ENCODE measurements at regions not wholly inside any gene's neighbourhood (a gene's known extent, or its start where the extent isn't known, plus 50 kb on each side); places are given as distances from the start of the nearest gene placed in this dataset.
"Not testable (repeated sequence)": the region's sequence is repeated elsewhere in the genome, so short reads cannot be mapped to it uniquely, and the experiment has no call there.

DNA sequence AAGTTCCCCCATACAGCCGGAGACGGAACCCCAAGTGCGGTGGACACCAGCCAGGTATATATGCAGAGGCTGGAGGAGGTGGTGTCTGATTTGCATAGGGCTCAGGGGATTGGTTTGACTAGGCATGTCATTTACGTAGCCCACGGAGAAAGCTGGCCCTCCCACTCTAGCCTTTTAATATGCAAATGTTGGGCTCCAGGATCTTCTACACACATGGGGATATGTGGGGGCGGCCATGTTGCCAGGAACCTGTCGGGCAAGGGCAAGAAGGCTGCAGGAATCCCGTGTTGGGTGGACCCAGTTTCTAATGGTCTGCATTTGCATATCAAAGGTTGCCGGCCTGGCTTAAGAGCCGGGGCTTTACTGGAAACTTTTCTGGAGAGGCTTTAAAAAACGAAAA lies 57.4 kb downstream of the FTHL17 start:
- not testable (repeated sequence) for H3K4me1 ChIP-seq (ENCODE audit: control insufficient read depth, insufficient read depth, low read length); H3K27me3 Mint-ChIP-seq (ENCODE audit: insufficient read depth); H3K9ac ChIP-seq (ENCODE audit: extremely low read depth, low read length, poor library complexity, severe bottlenecking); H3K9me3 ChIP-seq (ENCODE audit: control insufficient read depth, low read length); H3K27ac ChIP-seq (ENCODE audit: low read depth, low read length); H3K27ac Mint-ChIP-seq; H3K36me3 ChIP-seq (ENCODE audit: control insufficient read depth, insufficient read depth, low read length); H3K4me1 Mint-ChIP-seq; H3K4me3 Mint-ChIP-seq; H3K4me3 ChIP-seq (ENCODE audit: low read length); H3K36me3 Mint-ChIP-seq (ENCODE audit: low read depth); H3K27me3 ChIP-seq (ENCODE audit: control insufficient read depth, insufficient read depth, low read length, poor library complexity, severe bottlenecking)
- peak; percentile 63 for DNase-seq
- 81 to 91% methylated on average over 6 to 10 of the region's 11 CpGs for WGBS, 2 experiments (ENCODE audit: insufficient coverage in 1 of 2, insufficient read length in 1 of 2)
- peaks cover 56% of the 10 kb centered on the region for H3K9me3 Mint-ChIP-seq

GRCh38 chrX:31012509-31013025 lies 59.3 kb downstream of the FTHL17 start:
- Histone ChIP-seq H3K36me3 (ENCODE audit: control insufficient read depth, insufficient read depth, low read length) (no peaks in the 10 kb centered on the region), H3K9ac (ENCODE audit: extremely low read depth, low read length, poor library complexity, severe bottlenecking) (no peak overlapping the region), H3K4me3 (ENCODE audit: low read length) (no peak overlapping the region), H3K4me1 (ENCODE audit: control insufficient read depth, insufficient read depth, low read length) (no peaks in the 10 kb centered on the region), H3K27ac (ENCODE audit: low read depth, low read length) (no peak overlapping the region), H3K27me3 (ENCODE audit: control insufficient read depth, insufficient read depth, low read length, poor library complexity, severe bottlenecking) (no peaks in the 10 kb centered on the region), H3K9me3 (ENCODE audit: control insufficient read depth, low read length) (no peaks in the 10 kb centered on the region)
- peak; percentile 56 for DNase-seq
- Mint-ChIP-seq H3K4me1 (no peaks in the 10 kb centered on the region), H3K36me3 (ENCODE audit: low read depth) (no peaks in the 10 kb centered on the region), H3K27ac (no peak overlapping the region), H3K4me3 (no peak overlapping the region), H3K9me3 (peaks cover 51% of the 10 kb centered on the region), H3K27me3 (ENCODE audit: insufficient read depth) (no peaks in the 10 kb centered on the region)
- TF ChIP-seq, protein P1, sequence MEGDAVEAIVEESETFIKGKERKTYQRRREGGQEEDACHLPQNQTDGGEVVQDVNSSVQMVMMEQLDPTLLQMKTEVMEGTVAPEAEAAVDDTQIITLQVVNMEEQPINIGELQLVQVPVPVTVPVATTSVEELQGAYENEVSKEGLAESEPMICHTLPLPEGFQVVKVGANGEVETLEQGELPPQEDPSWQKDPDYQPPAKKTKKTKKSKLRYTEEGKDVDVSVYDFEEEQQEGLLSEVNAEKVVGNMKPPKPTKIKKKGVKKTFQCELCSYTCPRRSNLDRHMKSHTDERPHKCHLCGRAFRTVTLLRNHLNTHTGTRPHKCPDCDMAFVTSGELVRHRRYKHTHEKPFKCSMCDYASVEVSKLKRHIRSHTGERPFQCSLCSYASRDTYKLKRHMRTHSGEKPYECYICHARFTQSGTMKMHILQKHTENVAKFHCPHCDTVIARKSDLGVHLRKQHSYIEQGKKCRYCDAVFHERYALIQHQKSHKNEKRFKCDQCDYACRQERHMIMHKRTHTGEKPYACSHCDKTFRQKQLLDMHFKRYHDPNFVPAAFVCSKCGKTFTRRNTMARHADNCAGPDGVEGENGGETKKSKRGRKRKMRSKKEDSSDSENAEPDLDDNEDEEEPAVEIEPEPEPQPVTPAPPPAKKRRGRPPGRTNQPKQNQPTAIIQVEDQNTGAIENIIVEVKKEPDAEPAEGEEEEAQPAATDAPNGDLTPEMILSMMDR (conservative IDR thresholded peaks at IDR 0.05): no peak
- 75% methylated on average over 6 of the region's 6 CpGs; no CpG with 5 or more reads in 1 of the 2 experiments for WGBS, 2 experiments (ENCODE audit: insufficient coverage in 1 of 2, insufficient read length in 1 of 2)

GRCh38 chrX:31007321-31007720 lies 64.5 kb downstream of the FTHL17 start:
- H3K36me3 ChIP-seq (ENCODE audit: control insufficient read depth, insufficient read depth, low read length): no peaks in the 10 kb centered on the region
- Mint-ChIP-seq H3K4me1 (no peaks in the 10 kb centered on the region), H3K27me3 (ENCODE audit: insufficient read depth) (no peaks in the 10 kb centered on the region), H3K36me3 (ENCODE audit: low read depth) (no peaks in the 10 kb centered on the region), H3K27ac (no peak overlapping the region), H3K4me3 (no peak overlapping the region), H3K9me3 (peaks cover 36% of the 10 kb centered on the region)
- H3K9me3 ChIP-seq (ENCODE audit: control insufficient read depth, low read length): no peaks in the 10 kb centered on the region
- no peak overlapping the region for H3K27ac ChIP-seq (ENCODE audit: low read depth, low read length)
- 90 to 100% methylated on average over 2 to 4 of the region's 4 CpGs for WGBS, 2 experiments (ENCODE audit: insufficient coverage in 1 of 2, insufficient read length in 1 of 2)
- no peak overlapping the region for H3K4me3 ChIP-seq (ENCODE audit: low read length)
- H3K9ac ChIP-seq (ENCODE audit: extremely low read depth, low read length, poor library complexity, severe bottlenecking): no peak overlapping the region
- DNase-seq: no peak
- TF ChIP-seq, protein P1 (conservative IDR thresholded peaks at IDR 0.05): no peak
- no peaks in the 10 kb centered on the region for H3K27me3 ChIP-seq (ENCODE audit: control insufficient read depth, insufficient read depth, low read length, poor library complexity, severe bottlenecking)
- H3K4me1 ChIP-seq (ENCODE audit: control insufficient read depth, insufficient read depth, low read length): no peaks in the 10 kb centered on the region

DNA sequence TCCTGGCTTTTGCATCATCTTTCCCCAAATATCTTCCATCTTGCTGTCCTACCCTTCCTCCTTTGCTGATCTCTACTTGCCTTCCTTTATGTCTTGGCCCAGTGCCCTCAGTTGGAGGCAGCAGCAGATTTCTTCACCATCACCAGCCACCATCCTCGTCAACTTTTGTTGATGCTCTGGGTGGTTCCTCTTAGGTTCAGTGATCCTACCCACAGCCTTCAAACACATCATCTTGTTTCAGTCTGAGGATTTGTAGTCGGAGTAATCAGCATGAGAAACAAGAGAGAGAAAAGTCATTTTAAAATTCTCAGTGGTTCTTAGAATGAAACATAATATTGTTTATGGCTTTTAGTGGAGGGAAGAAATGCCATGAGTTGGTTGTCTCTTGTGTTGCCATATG lies 65.8 kb downstream of the FTHL17 start:
- Histone ChIP-seq H3K9ac (ENCODE audit: extremely low read depth, low read length, poor library complexity, severe bottlenecking) (no peak overlapping the region), H3K36me3 (ENCODE audit: control insufficient read depth, insufficient read depth, low read length) (no peaks in the 10 kb centered on the region), H3K27ac (ENCODE audit: low read depth, low read length) (no peak overlapping the region), H3K27me3 (ENCODE audit: control insufficient read depth, insufficient read depth, low read length, poor library complexity, severe bottlenecking) (no peaks in the 10 kb centered on the region), H3K9me3 (ENCODE audit: control insufficient read depth, low read length) (no peaks in the 10 kb centered on the region), H3K4me1 (ENCODE audit: control insufficient read depth, insufficient read depth, low read length) (no peaks in the 10 kb centered on the region), H3K4me3 (ENCODE audit: low read length) (no peak overlapping the region)
- no peak overlapping the region for H3K27ac Mint-ChIP-seq
- H3K36me3 Mint-ChIP-seq (ENCODE audit: low read depth): no peaks in the 10 kb centered on the region
- no peak overlapping the region for H3K4me3 Mint-ChIP-seq
- peaks cover 33% of the 10 kb centered on the region for H3K9me3 Mint-ChIP-seq
- no peak for DNase-seq
- TF ChIP-seq, protein P1 (conservative IDR thresholded peaks at IDR 0.05): no peak
- WGBS, 2 experiments (ENCODE audit: insufficient coverage in 1 of 2, insufficient read length in 1 of 2): 94% methylated on average over 2 of the region's 2 CpGs; no CpG with 5 or more reads in 1 of the 2 experiments
- H3K27me3 Mint-ChIP-seq (ENCODE audit: insufficient read depth): no peaks in the 10 kb centered on the region
- H3K4me1 Mint-ChIP-seq: no peaks in the 10 kb centered on the region

Data from endodermal cell (in vitro differentiated cells).